PC-9 (cell line): ENCODE measurements at regions not wholly inside any gene's neighbourhood (a gene's known extent, or its start where the extent isn't known, plus 50 kb on each side); places are given as distances from the start of the nearest gene placed in this dataset.

Experiments used
- EZH2 ChIP-seq: fragments of 200-600 bp; sonication (generic); IDR thresholded peaks from 2 replicates; pipeline ENCODE4 v1.8.0; 2017; ENCODE audit warnings: antibody characterized with exemption, low read depth
- TF ChIP-seq, protein P1 (sequence below): fragments of 200-600 bp; sonication (generic); conservative IDR thresholded peaks from 2 replicates; pipeline ENCODE4 v1.6.1; 2017; ENCODE audit warnings: mixed run types, antibody characterized with exemption, mild to moderate bottlenecking, moderate library complexity

DNA sequence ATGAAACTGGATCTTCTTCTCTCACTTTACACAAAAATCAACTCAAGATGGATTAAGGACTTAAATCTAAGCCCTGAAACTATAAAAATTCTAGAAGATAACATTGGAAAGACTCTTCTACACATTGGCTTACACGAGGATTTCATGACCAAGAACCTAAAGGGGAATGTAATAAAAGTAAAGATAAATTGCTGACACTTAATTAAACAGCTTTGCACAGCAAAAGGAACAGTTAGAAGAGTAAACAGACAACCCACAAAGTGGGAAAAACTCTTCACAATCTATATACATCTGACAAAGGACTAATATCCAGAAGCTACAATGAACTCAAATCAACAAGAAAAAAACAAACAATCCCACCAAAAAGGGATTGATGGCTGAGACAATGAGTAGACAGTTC is 74.4 kb downstream of the BLTP3B start:
- TF ChIP-seq, protein P1, sequence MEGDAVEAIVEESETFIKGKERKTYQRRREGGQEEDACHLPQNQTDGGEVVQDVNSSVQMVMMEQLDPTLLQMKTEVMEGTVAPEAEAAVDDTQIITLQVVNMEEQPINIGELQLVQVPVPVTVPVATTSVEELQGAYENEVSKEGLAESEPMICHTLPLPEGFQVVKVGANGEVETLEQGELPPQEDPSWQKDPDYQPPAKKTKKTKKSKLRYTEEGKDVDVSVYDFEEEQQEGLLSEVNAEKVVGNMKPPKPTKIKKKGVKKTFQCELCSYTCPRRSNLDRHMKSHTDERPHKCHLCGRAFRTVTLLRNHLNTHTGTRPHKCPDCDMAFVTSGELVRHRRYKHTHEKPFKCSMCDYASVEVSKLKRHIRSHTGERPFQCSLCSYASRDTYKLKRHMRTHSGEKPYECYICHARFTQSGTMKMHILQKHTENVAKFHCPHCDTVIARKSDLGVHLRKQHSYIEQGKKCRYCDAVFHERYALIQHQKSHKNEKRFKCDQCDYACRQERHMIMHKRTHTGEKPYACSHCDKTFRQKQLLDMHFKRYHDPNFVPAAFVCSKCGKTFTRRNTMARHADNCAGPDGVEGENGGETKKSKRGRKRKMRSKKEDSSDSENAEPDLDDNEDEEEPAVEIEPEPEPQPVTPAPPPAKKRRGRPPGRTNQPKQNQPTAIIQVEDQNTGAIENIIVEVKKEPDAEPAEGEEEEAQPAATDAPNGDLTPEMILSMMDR = no peak
- TF ChIP-seq EZH2 = no peak
